IMR-90 (cell line): ENCODE measurements at regions not wholly inside any gene's neighbourhood (a gene's known extent, or its start where the extent isn't known, plus 50 kb on each side); places are given as distances from the start of the nearest gene placed in this dataset.

ENCODE experiments used
- ATAC-seq: fragments of 200-7000 bp; cut with Tn5 transposase; 2 replicates; pipeline ENCODE4 v1.9.1; 2020; ENCODE audit warnings: low read depth, mild to moderate bottlenecking, moderate library complexity
- BruUV-seq: library from RNA; stranded (reverse); fragments of 400-500 nt; replicated peaks from 2 replicates; lab custom pipeline; 2021; lab: Mats Ljungman, UMichigan
- CTCF ChIA-PET: fragments of 300-600 bp; formaldehyde crosslinking; extraction: SDS; loops from one replicate; lab custom pipeline; 2021; ENCODE audit warnings: antibody characterized with exemption; lab: Yijun Ruan, JAX
- POLR2A ChIA-PET: fragments of 300-600 bp; sonication (Branson Sonifier 250); formaldehyde crosslinking; loops from one replicate; lab custom pipeline; 2022; ENCODE audit warnings: antibody characterized with exemption; ENCODE audit not compliant: unreplicated experiment; lab: Charles Lee
- DNase-seq: peaks from one replicate; pipeline ENCODE4 v3.0.0; 2013
- H2AFZ ChIP-seq: replicated peaks from 2 replicates; pipeline ENCODE3; 2013; ENCODE audit warnings: low read length, mild to moderate bottlenecking; ENCODE audit not compliant: poor library complexity
- H2AK5ac ChIP-seq: 2 replicates; pipeline ENCODE4 v1.6.1; 2013; ENCODE audit warnings: low read depth, low read length, inconsistent platforms
- H2AK9ac ChIP-seq: replicated peaks from 2 replicates; pipeline ENCODE3; 2013; ENCODE audit warnings: mild to moderate bottlenecking, low read depth, low read length, moderate library complexity; ENCODE audit not compliant: poor library complexity
- H2BK120ac ChIP-seq: 2 replicates; pipeline ENCODE4 v1.6.1; 2013; ENCODE audit warnings: low read depth, low read length, inconsistent platforms
- H2BK15ac ChIP-seq: 3 replicates; pipeline ENCODE4 v1.6.1; 2013; ENCODE audit warnings: low read depth, low read length, inconsistent platforms
- H2BK20ac ChIP-seq: 2 replicates; pipeline ENCODE4 v1.6.1; 2013; ENCODE audit warnings: low read depth, mild to moderate bottlenecking, inconsistent platforms, low read length, moderate library complexity
- H2BK5ac ChIP-seq: 2 replicates; pipeline ENCODE4 v1.6.1; 2013; ENCODE audit warnings: mild to moderate bottlenecking, low read depth, low read length, inconsistent platforms; ENCODE audit not compliant: poor library complexity, severe bottlenecking
- H3K14ac ChIP-seq: replicated peaks from 2 replicates; pipeline ENCODE4 v1.6.1; 2013; ENCODE audit warnings: low read depth, low read length, inconsistent platforms
- H3K18ac ChIP-seq: 2 replicates; pipeline ENCODE4 v1.6.1; 2013; ENCODE audit warnings: low read depth, low read length, control low read depth
- H3K23ac ChIP-seq: 2 replicates; pipeline ENCODE4 v1.6.1; 2013; ENCODE audit warnings: low read depth, low read length, inconsistent platforms
- H3K27ac ChIP-seq: 2 replicates; pipeline ENCODE4 v1.5.1; 2013; ENCODE audit warnings: mild to moderate bottlenecking, control low read depth, low read length; ENCODE audit not compliant: insufficient read depth
- H3K27me3 ChIP-seq: 2 replicates; pipeline ENCODE4 v1.6.1; 2013; ENCODE audit warnings: low read length; ENCODE audit not compliant: control insufficient read depth, insufficient read depth
- H3K36me3 ChIP-seq: 2 replicates; pipeline ENCODE4 v1.6.1; 2013; ENCODE audit warnings: low read length, mixed read lengths; ENCODE audit not compliant: control insufficient read depth, insufficient read depth
- H3K4ac ChIP-seq: 2 replicates; pipeline ENCODE4 v1.6.1; 2013; ENCODE audit warnings: low read depth, low read length, inconsistent platforms
- H3K4me1 ChIP-seq: 2 replicates; pipeline ENCODE4 v1.6.1; 2013; ENCODE audit warnings: low read length, mixed read lengths; ENCODE audit not compliant: control insufficient read depth, insufficient read depth
- H3K4me2 ChIP-seq: 2 replicates; pipeline ENCODE4 v1.6.1; 2013; ENCODE audit warnings: low read depth, mild to moderate bottlenecking, control low read depth, low read length, moderate library complexity
- H3K4me3 ChIP-seq: 2 replicates; pipeline ENCODE4 v1.5.1; 2013; ENCODE audit warnings: low read depth, mild to moderate bottlenecking, control low read depth, low read length, moderate library complexity; ENCODE audit not compliant: insufficient read depth
- H3K56ac ChIP-seq: 2 replicates; pipeline ENCODE4 v1.6.1; 2013; ENCODE audit warnings: low read length, inconsistent platforms; ENCODE audit not compliant: insufficient read depth; ENCODE audit errors: extremely low read depth
- H3K79me1 ChIP-seq, 2 experiments: 2 replicates each; pipeline ENCODE4 v1.6.1; 2013; ENCODE audit warnings: low read length in 2 of 2, inconsistent platforms in 1 of 2, low read depth in 1 of 2
- H3K9ac ChIP-seq: 2 replicates; pipeline ENCODE4 v1.6.1; 2013; ENCODE audit warnings: low read depth, low read length, control low read depth
- H3K9me1 ChIP-seq: 2 replicates; pipeline ENCODE4 v1.6.1; 2013; ENCODE audit warnings: low read length, inconsistent platforms; ENCODE audit not compliant: insufficient read depth
- H3K9me3 ChIP-seq: 2 replicates; pipeline ENCODE4 v1.6.1; 2013; ENCODE audit warnings: low read length; ENCODE audit not compliant: control insufficient read depth, insufficient read depth
- H4K20me1 ChIP-seq: 2 replicates; pipeline ENCODE4 v1.6.1; 2013; ENCODE audit warnings: low read length, inconsistent platforms; ENCODE audit not compliant: insufficient read depth
- H4K5ac ChIP-seq: 2 replicates; pipeline ENCODE4 v1.6.1; 2013; ENCODE audit warnings: mild to moderate bottlenecking, low read depth, low read length, control low read depth
- H4K8ac ChIP-seq, 2 experiments: 2 replicates each; pipeline ENCODE4 v1.6.1; 2013; ENCODE audit warnings: low read depth in 2 of 2, low read length in 2 of 2, control low read depth in 1 of 2, inconsistent platforms in 1 of 2
- H4K91ac ChIP-seq: 2 replicates; pipeline ENCODE4 v1.6.1; 2013; ENCODE audit warnings: low read depth, low read length, inconsistent platforms; ENCODE audit not compliant: insufficient read depth
- CTCF ChIP-seq: conservative IDR thresholded peaks from 2 replicates; pipeline ENCODE4 v1.5.1; 2012; ENCODE audit warnings: mild to moderate bottlenecking, low read depth, low read length, improper control_type of control experiment
- RCOR1 ChIP-seq: IDR thresholded peaks from 2 replicates; pipeline ENCODE4 v1.6.1; 2012; ENCODE audit warnings: mild to moderate bottlenecking, low read length, improper control_type of control experiment; ENCODE audit not compliant: insufficient replicate concordance
- WGBS, 2 experiments: methylation state at CpG; one replicate each; pipeline versions ENCODE4 v1.1.5 to v1.1.7; 2013; ENCODE audit warnings: missing lambda C conversion rate in 2 of 2; ENCODE audit not compliant: insufficient read length in 1 of 2; ENCODE audit errors: extremely low coverage in 2 of 2; 5-methylcytosine and 5-hydroxymethylcytosine counted together
- dilution Hi-C: fragments of 300-500 bp; cut with HindIII; formaldehyde crosslinking; loops from one replicate; pipeline ENCODE4 v1.14.3; 2018; ENCODE audit warnings: low sequenced_read_pairs; ENCODE audit not compliant: unreplicated experiment
- in situ Hi-C: fragments of 300-500 bp; cut with MboI; formaldehyde crosslinking; loops from 3 replicates; pipeline ENCODE4 v1.14.3; 2019; ENCODE audit warnings: low sequenced_read_pairs, inconsistent platforms, mixed read lengths
- intact Hi-C: fragments of 100-400 bp; cut with micrococcal nuclease; formaldehyde crosslinking; loops from 2 replicates; pipeline ENCODE4 v1.10.0; 2022

- Histone ChIP-seq H3K9me3 (peaks cover 9% of the 10 kb centered on the region), H4K20me1 (no peaks in the 10 kb centered on the region), H3K4me1 (no peaks in the 10 kb centered on the region; the same call in 1 of the 2 replicates), H3K9ac (no peak overlapping the region), H2AK9ac (no peak overlapping the region), H3K18ac (no peak overlapping the region), H3K4me2 (no peak overlapping the region), H2AK5ac (no peak overlapping the region), H2AFZ (no peak overlapping the region), H3K23ac (no peak overlapping the region), H3K36me3 (no peaks in the 10 kb centered on the region), H2BK5ac (no peak overlapping the region), H3K79me1 (no peaks in the 10 kb centered on the region), H3K4me3 (no peak overlapping the region), H4K5ac (no peak overlapping the region), H2BK15ac (no peak overlapping the region), H2BK20ac (no peak overlapping the region), H3K27ac (no peak overlapping the region), H3K9me1 (no peaks in the 10 kb centered on the region), H4K91ac (no peak overlapping the region), H2BK120ac (no peak overlapping the region), H3K27me3 (peaks cover 9% of the 10 kb centered on the region), H3K14ac (no peak overlapping the region), H4K8ac (no peak overlapping the region), H3K4ac (no peak overlapping the region), H3K56ac (no peak overlapping the region)
- DNase-seq: no peak
- 94% methylated on average over 5 of the region's 7 CpGs; no CpG with 5 or more reads in 1 of the 2 experiments for whole genome bisulfite sequencing, 2 experiments
- no TSS peak for BruUV-seq
- CTCF ChIA-PET: no interaction called here
- intact Hi-C loops: no loop called here
- ATAC-seq: no peak
- POLR2A ChIA-PET: no interaction called here
- dilution Hi-C loops: no loop called here
- TF ChIP-seq RCOR1 (no peak), CTCF (no peak)
- in situ Hi-C loops: no loop called here
Measured at GRCh38 chr11:71309181-71309580, 56.8 kb upstream of the SHANK2 start.
